ENCODE measurements at regions not wholly inside any gene's neighbourhood (a gene's known extent, or its start where the extent isn't known, plus 50 kb on each side); places are given as distances from the start of the nearest gene placed in this dataset.

DNA sequence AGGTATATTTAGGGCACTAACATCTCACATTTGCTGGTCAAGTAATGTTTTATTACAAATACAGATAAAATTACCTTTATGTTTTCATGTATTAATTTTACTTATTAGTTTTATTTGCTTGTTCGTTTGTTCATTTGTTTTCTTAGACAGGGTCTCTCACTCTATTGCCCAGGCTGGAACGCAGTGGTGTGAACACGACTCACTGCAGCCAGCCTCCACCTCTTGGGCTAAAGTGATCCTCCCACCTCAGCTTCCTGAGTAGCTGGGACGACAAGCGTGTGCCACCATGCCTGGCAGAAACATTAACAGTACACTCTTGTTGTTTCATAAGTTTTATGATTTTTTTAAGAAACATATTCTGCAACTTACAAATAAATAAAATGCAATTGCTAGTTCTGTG is 123.2 kb downstream of the ZNF608 start:
- no peak for TF ChIP-seq POLR2A (IDR thresholded peaks at IDR 0.05)
- TF ChIP-seq, protein P1, sequence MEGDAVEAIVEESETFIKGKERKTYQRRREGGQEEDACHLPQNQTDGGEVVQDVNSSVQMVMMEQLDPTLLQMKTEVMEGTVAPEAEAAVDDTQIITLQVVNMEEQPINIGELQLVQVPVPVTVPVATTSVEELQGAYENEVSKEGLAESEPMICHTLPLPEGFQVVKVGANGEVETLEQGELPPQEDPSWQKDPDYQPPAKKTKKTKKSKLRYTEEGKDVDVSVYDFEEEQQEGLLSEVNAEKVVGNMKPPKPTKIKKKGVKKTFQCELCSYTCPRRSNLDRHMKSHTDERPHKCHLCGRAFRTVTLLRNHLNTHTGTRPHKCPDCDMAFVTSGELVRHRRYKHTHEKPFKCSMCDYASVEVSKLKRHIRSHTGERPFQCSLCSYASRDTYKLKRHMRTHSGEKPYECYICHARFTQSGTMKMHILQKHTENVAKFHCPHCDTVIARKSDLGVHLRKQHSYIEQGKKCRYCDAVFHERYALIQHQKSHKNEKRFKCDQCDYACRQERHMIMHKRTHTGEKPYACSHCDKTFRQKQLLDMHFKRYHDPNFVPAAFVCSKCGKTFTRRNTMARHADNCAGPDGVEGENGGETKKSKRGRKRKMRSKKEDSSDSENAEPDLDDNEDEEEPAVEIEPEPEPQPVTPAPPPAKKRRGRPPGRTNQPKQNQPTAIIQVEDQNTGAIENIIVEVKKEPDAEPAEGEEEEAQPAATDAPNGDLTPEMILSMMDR (IDR thresholded peaks at IDR 0.05 in 4 of 5, conservative IDR thresholded peaks at IDR 0.05 in 1 of 5) = no peak

Measured in gastrocnemius medialis (tissue), 4 donors.